Astrocyte (in vitro differentiated cells and primary cell): ENCODE measurements at regions not wholly inside any gene's neighbourhood (a gene's known extent, or its start where the extent isn't known, plus 50 kb on each side); places are given as distances from the start of the nearest gene placed in this dataset.

Experiments
- DNase-seq: peaks from one replicate; pipeline ENCODE4 v3.0.0-alpha.2; 2010; ENCODE audit warnings: low read depth
- FAIRE-seq: peaks from 2 replicates; lab custom pipeline; 2011; peaks lifted over from hg19 to GRCh38; lab: Jason Lieb, UNC
- H2AFZ ChIP-seq: 2 replicates; pipeline ENCODE4 v1.6.0; 2012; ENCODE audit warnings: low read depth, low read length, inconsistent platforms
- H3K27ac ChIP-seq: 2 replicates; pipeline ENCODE4 v1.5.1; 2011; ENCODE audit warnings: low read depth, low read length, inconsistent platforms
- H3K27me3 ChIP-seq: 2 replicates; pipeline ENCODE4 v1.6.0; 2011; ENCODE audit warnings: low read length, inconsistent platforms; ENCODE audit not compliant: insufficient read depth
- H3K36me3 ChIP-seq: 2 replicates; pipeline ENCODE4 v1.5.1; 2011; ENCODE audit warnings: low read length, inconsistent platforms; ENCODE audit not compliant: insufficient read depth
- H3K4me1 ChIP-seq: 2 replicates; pipeline ENCODE4 v1.5.1; 2011; ENCODE audit warnings: low read length, inconsistent platforms; ENCODE audit not compliant: insufficient read depth
- H3K4me2 ChIP-seq: 2 replicates; pipeline ENCODE4 v1.6.0; 2012; ENCODE audit warnings: low read length, inconsistent platforms
- H3K4me3 ChIP-seq: 2 replicates; pipeline ENCODE4 v1.5.1; 2011; ENCODE audit warnings: low read depth, mild to moderate bottlenecking, low read length, inconsistent platforms; ENCODE audit not compliant: insufficient read depth
- H3K79me2 ChIP-seq: 2 replicates; pipeline ENCODE4 v1.6.0; 2012; ENCODE audit warnings: mild to moderate bottlenecking, low read length, inconsistent platforms; ENCODE audit not compliant: insufficient read depth
- H3K9ac ChIP-seq: 2 replicates; pipeline ENCODE4 v1.6.0; 2012; ENCODE audit warnings: mild to moderate bottlenecking, low read length, inconsistent platforms
- H3K9me3 ChIP-seq: 2 replicates; pipeline ENCODE4 v1.5.1; 2012; ENCODE audit warnings: low read depth, mild to moderate bottlenecking, low read length, inconsistent platforms; ENCODE audit not compliant: insufficient read depth
- H4K20me1 ChIP-seq: 2 replicates; pipeline ENCODE4 v1.6.0; 2012; ENCODE audit warnings: low read length, inconsistent platforms; ENCODE audit not compliant: insufficient read depth
- H3K27ac Mint-ChIP-seq: one replicate; pipeline ENCODE4 v1.8.0; 2021; ENCODE audit warnings: mild to moderate bottlenecking, mixed read lengths; ENCODE audit not compliant: unreplicated experiment
- H3K27me3 Mint-ChIP-seq: one replicate; pipeline ENCODE4 v1.8.0; 2021; ENCODE audit warnings: low read depth, mixed read lengths; ENCODE audit not compliant: unreplicated experiment
- H3K36me3 Mint-ChIP-seq: one replicate; pipeline ENCODE4 v1.8.0; 2021; ENCODE audit warnings: low read depth, mixed read lengths; ENCODE audit not compliant: unreplicated experiment
- H3K4me1 Mint-ChIP-seq: one replicate; pipeline ENCODE4 v1.8.0; 2021; ENCODE audit warnings: low read depth, mixed read lengths; ENCODE audit not compliant: unreplicated experiment
- H3K4me3 Mint-ChIP-seq: one replicate; pipeline ENCODE4 v1.8.0; 2021; ENCODE audit warnings: mild to moderate bottlenecking, moderate library complexity, mixed read lengths; ENCODE audit not compliant: unreplicated experiment
- H3K9me3 Mint-ChIP-seq: one replicate; pipeline ENCODE4 v1.8.0; 2021; ENCODE audit warnings: mild to moderate bottlenecking, mixed read lengths; ENCODE audit not compliant: unreplicated experiment
- CTCF ChIP-seq: IDR thresholded peaks from 2 replicates; pipeline ENCODE4 v1.5.1; 2011; ENCODE audit warnings: low read depth, mild to moderate bottlenecking, inconsistent platforms, low read length, moderate library complexity; ENCODE audit not compliant: insufficient read depth
- EZH2 ChIP-seq: IDR thresholded peaks from 2 replicates; pipeline ENCODE4 v1.6.1; 2012; ENCODE audit warnings: mild to moderate bottlenecking, low read length, inconsistent platforms; ENCODE audit not compliant: insufficient read depth

GRCh38 chr2:105584435-105585010, 160.2 kb upstream of the NCK2 start:
- FAIRE-seq = no peak
- H2AFZ ChIP-seq = no peak overlapping the region
- TF ChIP-seq EZH2 (no peak), CTCF (no peak)
- peaks cover 3% of the 10 kb centered on the region for H3K9me3 Mint-ChIP-seq
- no peak overlapping the region for H3K4me3 ChIP-seq
- no peaks in the 10 kb centered on the region for H3K36me3 ChIP-seq
- no peak overlapping the region for H3K27ac Mint-ChIP-seq
- H4K20me1 ChIP-seq = no peaks in the 10 kb centered on the region
- H3K27ac ChIP-seq = no peak overlapping the region
- no peaks in the 10 kb centered on the region for H3K4me1 ChIP-seq
- H3K27me3 Mint-ChIP-seq = peaks cover 4% of the 10 kb centered on the region
- peaks cover 3% of the 10 kb centered on the region for H3K9me3 ChIP-seq
- DNase-seq = no peak
- no peaks in the 10 kb centered on the region for H3K79me2 ChIP-seq
- H3K4me1 Mint-ChIP-seq = peaks cover 20% of the 10 kb centered on the region
- H3K9ac ChIP-seq = no peak overlapping the region
- no peaks in the 10 kb centered on the region for H3K36me3 Mint-ChIP-seq
- no peaks in the 10 kb centered on the region for H3K27me3 ChIP-seq
- no peak overlapping the region for H3K4me2 ChIP-seq
- no peak overlapping the region for H3K4me3 Mint-ChIP-seq

GRCh38 chr2:105582952-105583660, 161.6 kb upstream of the NCK2 start:
- Histone ChIP-seq H3K27me3 (no peaks in the 10 kb centered on the region), H3K4me2 (no peak overlapping the region), H3K36me3 (no peaks in the 10 kb centered on the region), H3K27ac (no peak overlapping the region), H3K4me3 (no peak overlapping the region), H3K79me2 (no peaks in the 10 kb centered on the region), H3K9ac (no peak overlapping the region), H3K4me1 (no peaks in the 10 kb centered on the region), H3K9me3 (no peaks in the 10 kb centered on the region), H4K20me1 (no peaks in the 10 kb centered on the region), H2AFZ (no peak overlapping the region)
- no peak overlapping the region for H3K27ac Mint-ChIP-seq
- H3K36me3 Mint-ChIP-seq = no peaks in the 10 kb centered on the region
- no peak for TF ChIP-seq CTCF
- TF ChIP-seq EZH2 = no peak
- no peak for FAIRE-seq
- peaks cover 20% of the 10 kb centered on the region for H3K4me1 Mint-ChIP-seq
- H3K9me3 Mint-ChIP-seq = no peaks in the 10 kb centered on the region
- DNase-seq = no peak
- H3K27me3 Mint-ChIP-seq = peaks cover 4% of the 10 kb centered on the region
- no peak overlapping the region for H3K4me3 Mint-ChIP-seq

- peaks cover 23% of the 10 kb centered on the region for H3K4me1 Mint-ChIP-seq
- no peak overlapping the region for H3K4me3 ChIP-seq
- no peaks in the 10 kb centered on the region for H3K9me3 Mint-ChIP-seq
- no peak overlapping the region for H3K9ac ChIP-seq
- H4K20me1 ChIP-seq = no peaks in the 10 kb centered on the region
- peaks cover 4% of the 10 kb centered on the region for H3K4me1 ChIP-seq
- no peak overlapping the region for H3K4me3 Mint-ChIP-seq
- H3K79me2 ChIP-seq = no peaks in the 10 kb centered on the region
- no peaks in the 10 kb centered on the region for H3K9me3 ChIP-seq
- H3K36me3 ChIP-seq = no peaks in the 10 kb centered on the region
- DNase-seq (no peak), FAIRE-seq (no peak)
- no peak for TF ChIP-seq EZH2
- no peak for TF ChIP-seq CTCF
- no peaks in the 10 kb centered on the region for H3K36me3 Mint-ChIP-seq
- H3K27ac Mint-ChIP-seq = no peak overlapping the region
- H3K27me3 Mint-ChIP-seq = peaks cover 4% of the 10 kb centered on the region
- H2AFZ ChIP-seq = no peak overlapping the region
- no peak overlapping the region for H3K27ac ChIP-seq
- no peaks in the 10 kb centered on the region for H3K27me3 ChIP-seq
- no peak overlapping the region for H3K4me2 ChIP-seq
These were observed 163.2 kb upstream of the NCK2 start for GRCh38 chr2:105581555-105581944.
